SK-N-MC (cell line): ENCODE measurements at regions not wholly inside any gene's neighbourhood (a gene's known extent, or its start where the extent isn't known, plus 50 kb on each side); places are given as distances from the start of the nearest gene placed in this dataset.
"Not testable (repeated sequence)": the region's sequence is repeated elsewhere in the genome, so short reads cannot be mapped to it uniquely, and the experiment has no call there.

Source experiments
- EZH2 ChIP-seq: fragments of 200-600 bp; sonication (generic); IDR thresholded peaks from one replicate; pipeline ENCODE4 v1.6.1; 2017; ENCODE audit warnings: antibody characterized with exemption
- FOXP2 ChIP-seq: optimal IDR thresholded peaks from 2 replicates; pipeline ENCODE3; 2011; ENCODE audit warnings: mild to moderate bottlenecking, moderate library complexity; ENCODE audit not compliant: insufficient read depth; ENCODE audit errors: extremely low read length, control extremely low read depth
- POLR2AphosphoS5 ChIP-seq: IDR thresholded peaks from 2 replicates; pipeline ENCODE4 v1.6.1; 2012; ENCODE audit warnings: mild to moderate bottlenecking, low read depth, low read length, borderline replicate concordance

DNA sequence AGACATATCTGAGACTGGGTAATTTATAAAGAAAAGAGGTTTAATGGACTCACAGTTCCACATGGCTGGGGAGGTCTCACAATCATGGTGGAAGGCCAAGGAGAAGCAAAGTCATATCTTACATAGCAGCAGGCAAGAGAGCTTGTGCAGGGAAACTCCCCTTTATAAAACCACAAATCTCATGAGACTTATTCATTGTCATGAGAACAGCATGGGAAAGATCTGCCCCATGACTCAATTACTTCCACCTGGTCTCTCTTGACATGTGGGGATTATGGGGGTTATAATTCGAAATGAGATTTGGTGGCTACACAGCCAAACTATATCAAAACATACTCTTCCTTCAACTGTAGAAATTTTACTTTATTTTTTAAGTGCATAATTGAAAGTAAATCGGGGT lies 436.3 kb upstream of the KLF6 start:
- TF ChIP-seq EZH2, POLR2AphosphoS5, FOXP2: not testable (repeated sequence)
